H1 (cell line): ENCODE measurements at regions not wholly inside any gene's neighbourhood (a gene's known extent, or its start where the extent isn't known, plus 50 kb on each side); places are given as distances from the start of the nearest gene placed in this dataset.

ENCODE experiments used
- CTBP2 ChIP-seq: IDR thresholded peaks from 2 replicates; pipeline ENCODE4 v1.7.0; 2011; ENCODE audit warnings: borderline replicate concordance, mild to moderate bottlenecking, moderate library complexity, mixed read lengths, low read length; ENCODE audit not compliant: insufficient read depth, insufficient read length
- NANOG ChIP-seq: IDR thresholded peaks from 2 replicates; pipeline ENCODE4 v1.6.1; 2011; ENCODE audit warnings: low read length, low read depth, mild to moderate bottlenecking, inconsistent platforms; ENCODE audit not compliant: insufficient read depth, poor library complexity, severe bottlenecking
- TF ChIP-seq, protein P1 (sequence below), 3 experiments: IDR thresholded peaks; 1 replicate in 2 of 3; 2 replicates in 1 of 3; pipeline versions ENCODE4 v1.5.1 to v1.6.1; 2011; ENCODE audit warnings: low read length in 3 of 3, mild to moderate bottlenecking in 3 of 3, inconsistent platforms in 2 of 3, low read depth in 1 of 3, moderate library complexity in 1 of 3; ENCODE audit not compliant: insufficient read depth in 1 of 3; ENCODE audit errors: control extremely low read depth in 1 of 3

DNA sequence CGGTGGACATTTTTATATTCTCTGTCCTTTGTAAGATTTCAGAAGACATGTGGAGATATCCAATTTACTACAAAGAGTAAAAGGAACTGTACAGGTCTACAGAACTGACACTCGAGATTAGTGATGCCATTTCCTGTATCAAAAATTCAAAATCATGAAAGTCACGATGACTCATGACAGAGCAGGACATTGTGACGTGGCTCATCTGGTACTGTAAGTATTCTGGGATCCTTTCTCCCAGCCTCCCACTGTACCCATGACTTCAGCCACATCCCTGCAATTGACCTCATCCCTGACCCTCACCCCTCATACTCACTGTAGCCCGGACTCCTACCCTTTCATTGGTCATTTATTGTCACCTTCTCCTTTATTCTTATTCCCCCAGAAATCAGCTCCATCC is 736.5 kb downstream of the EPHA4 start (continued):
- TF ChIP-seq, protein P1, sequence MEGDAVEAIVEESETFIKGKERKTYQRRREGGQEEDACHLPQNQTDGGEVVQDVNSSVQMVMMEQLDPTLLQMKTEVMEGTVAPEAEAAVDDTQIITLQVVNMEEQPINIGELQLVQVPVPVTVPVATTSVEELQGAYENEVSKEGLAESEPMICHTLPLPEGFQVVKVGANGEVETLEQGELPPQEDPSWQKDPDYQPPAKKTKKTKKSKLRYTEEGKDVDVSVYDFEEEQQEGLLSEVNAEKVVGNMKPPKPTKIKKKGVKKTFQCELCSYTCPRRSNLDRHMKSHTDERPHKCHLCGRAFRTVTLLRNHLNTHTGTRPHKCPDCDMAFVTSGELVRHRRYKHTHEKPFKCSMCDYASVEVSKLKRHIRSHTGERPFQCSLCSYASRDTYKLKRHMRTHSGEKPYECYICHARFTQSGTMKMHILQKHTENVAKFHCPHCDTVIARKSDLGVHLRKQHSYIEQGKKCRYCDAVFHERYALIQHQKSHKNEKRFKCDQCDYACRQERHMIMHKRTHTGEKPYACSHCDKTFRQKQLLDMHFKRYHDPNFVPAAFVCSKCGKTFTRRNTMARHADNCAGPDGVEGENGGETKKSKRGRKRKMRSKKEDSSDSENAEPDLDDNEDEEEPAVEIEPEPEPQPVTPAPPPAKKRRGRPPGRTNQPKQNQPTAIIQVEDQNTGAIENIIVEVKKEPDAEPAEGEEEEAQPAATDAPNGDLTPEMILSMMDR (IDR thresholded peaks at IDR 0.05; ENCODE audit: control extremely low read depth in 1 of 3, insufficient read depth in 1 of 3, low read depth in 1 of 3, low read length in 3 of 3): no peak
- no peak for TF ChIP-seq CTBP2
- TF ChIP-seq NANOG: no peak
